BLaER1 (cell line): ENCODE measurements at regions not wholly inside any gene's neighbourhood (a gene's known extent, or its start where the extent isn't known, plus 50 kb on each side); places are given as distances from the start of the nearest gene placed in this dataset.

ENCODE experiments used
- H3K27ac ChIP-seq: shearing (Covaris generic); formaldehyde crosslinking; 2 replicates; pipeline ENCODE4 v1.8.1; 2022
- H3K27me3 ChIP-seq: shearing (Covaris generic); formaldehyde crosslinking; 2 replicates; pipeline ENCODE4 v1.8.1; 2022
- H3K36me3 ChIP-seq: shearing (Covaris generic); formaldehyde crosslinking; 2 replicates; pipeline ENCODE4 v1.8.1; 2022
- H3K4me1 ChIP-seq: shearing (Covaris generic); formaldehyde crosslinking; 2 replicates; pipeline ENCODE4 v1.8.1; 2022
- H3K4me2 ChIP-seq: shearing (Covaris generic); formaldehyde crosslinking; 2 replicates; pipeline ENCODE4 v1.8.1; 2022
- H3K4me3 ChIP-seq: shearing (Covaris generic); formaldehyde crosslinking; 2 replicates; pipeline ENCODE4 v1.8.1; 2022
- H3K9ac ChIP-seq: shearing (Covaris generic); formaldehyde crosslinking; 2 replicates; pipeline ENCODE4 v1.8.1; 2022
- H3K9me3 ChIP-seq: shearing (Covaris generic); formaldehyde crosslinking; 2 replicates; pipeline ENCODE4 v1.8.1; 2022
- H4K20me1 ChIP-seq: shearing (Covaris generic); formaldehyde crosslinking; 2 replicates; pipeline ENCODE4 v1.8.1; 2022
- Cebpa-rat ChIP-seq: shearing (Covaris generic); IDR thresholded peaks from 2 replicates; pipeline ENCODE4 v1.8.1; 2022

DNA sequence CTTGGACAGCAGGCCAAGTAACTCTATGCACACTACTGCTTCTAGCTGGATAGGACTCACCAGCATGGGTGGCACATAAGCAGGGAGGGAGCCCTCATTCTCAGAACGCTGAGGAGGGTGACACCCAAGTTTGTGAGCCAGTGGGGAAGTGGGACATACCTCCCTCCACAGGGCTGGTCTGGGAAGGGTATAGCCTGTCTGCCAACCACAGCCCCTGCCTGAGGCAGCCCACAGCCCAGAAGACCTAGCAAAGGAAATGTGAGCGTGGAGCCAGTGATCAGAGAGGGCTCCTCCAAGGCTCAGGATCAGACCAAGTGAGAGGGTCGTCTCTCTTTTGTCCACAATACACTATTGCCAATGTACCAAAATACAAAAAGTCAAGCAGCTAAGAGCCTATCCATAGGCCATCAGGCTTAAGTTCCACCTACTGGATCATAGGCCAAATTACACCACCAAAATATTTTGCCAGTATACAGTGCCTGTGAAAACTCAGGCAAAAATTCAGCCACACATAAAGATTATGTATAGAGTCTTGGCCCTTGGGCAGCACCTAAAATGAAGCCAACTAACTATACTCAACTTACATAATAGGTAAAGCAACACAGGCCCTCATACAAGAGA lies 1203.1 kb downstream of the PCDH18 start:
- Histone ChIP-seq H4K20me1 (no peaks in the 10 kb centered on the region), H3K4me1 (no peaks in the 10 kb centered on the region), H3K4me3 (no peak overlapping the region), H3K9ac (no peak overlapping the region), H3K9me3 (no peaks in the 10 kb centered on the region), H3K36me3 (no peaks in the 10 kb centered on the region), H3K27ac (no peak overlapping the region), H3K27me3 (no peaks in the 10 kb centered on the region), H3K4me2 (no peak overlapping the region)
- TF ChIP-seq Cebpa-rat, result no peak

- Histone ChIP-seq H4K20me1 (no peaks in the 10 kb centered on the region), H3K27ac (no peak overlapping the region), H3K4me3 (no peak overlapping the region), H3K36me3 (no peaks in the 10 kb centered on the region), H3K27me3 (no peaks in the 10 kb centered on the region), H3K4me2 (no peak overlapping the region), H3K4me1 (no peaks in the 10 kb centered on the region), H3K9me3 (no peaks in the 10 kb centered on the region), H3K9ac (no peak overlapping the region)
- TF ChIP-seq Cebpa-rat, result no peak
These were observed 1204.2 kb downstream of the PCDH18 start for GRCh38 chr4:136328131-136328530.

- no peak overlapping the region for H3K4me3 ChIP-seq
These were observed 1211.9 kb downstream of the PCDH18 start for GRCh38 chr4:136320465-136320813.

GRCh38 chr4:136319789-136320464 lies 1212.4 kb downstream of the PCDH18 start:
- Histone ChIP-seq H3K27ac (no peak overlapping the region), H3K27me3 (no peaks in the 10 kb centered on the region), H3K4me1 (no peaks in the 10 kb centered on the region), H3K4me2 (no peak overlapping the region), H3K9me3 (no peaks in the 10 kb centered on the region), H3K4me3 (no peak overlapping the region), H3K9ac (no peak overlapping the region), H4K20me1 (no peaks in the 10 kb centered on the region), H3K36me3 (no peaks in the 10 kb centered on the region)
- TF ChIP-seq Cebpa-rat, result no peak

More at GRCh38 chr4:136320465-136320813, 1211.9 kb downstream of the PCDH18 start:
- H3K9ac ChIP-seq, result no peak overlapping the region
- H3K27me3 ChIP-seq, result no peaks in the 10 kb centered on the region
- no peak overlapping the region for H3K27ac ChIP-seq
- H3K9me3 ChIP-seq, result no peaks in the 10 kb centered on the region
- H4K20me1 ChIP-seq, result no peaks in the 10 kb centered on the region
- no peaks in the 10 kb centered on the region for H3K4me1 ChIP-seq
- TF ChIP-seq Cebpa-rat, result no peak
- no peak overlapping the region for H3K4me2 ChIP-seq
- no peaks in the 10 kb centered on the region for H3K36me3 ChIP-seq

GRCh38 chr4:136316961-136317360 lies 1215.3 kb downstream of the PCDH18 start:
- Histone ChIP-seq H3K27me3 (no peaks in the 10 kb centered on the region), H3K9ac (no peak overlapping the region), H3K27ac (no peak overlapping the region), H3K9me3 (no peaks in the 10 kb centered on the region), H3K4me3 (no peak overlapping the region), H3K4me1 (no peaks in the 10 kb centered on the region), H3K36me3 (no peaks in the 10 kb centered on the region), H4K20me1 (no peaks in the 10 kb centered on the region), H3K4me2 (no peak overlapping the region)
- TF ChIP-seq Cebpa-rat, result no peak

- Histone ChIP-seq H3K27ac (no peak overlapping the region), H3K27me3 (no peaks in the 10 kb centered on the region), H3K4me3 (no peak overlapping the region), H3K9me3 (no peaks in the 10 kb centered on the region), H4K20me1 (no peaks in the 10 kb centered on the region), H3K36me3 (no peaks in the 10 kb centered on the region), H3K4me1 (no peaks in the 10 kb centered on the region), H3K9ac (no peak overlapping the region), H3K4me2 (no peak overlapping the region)
- no peak for TF ChIP-seq Cebpa-rat
These were observed 1217.6 kb downstream of the PCDH18 start for GRCh38 chr4:136314686-136315085.

DNA sequence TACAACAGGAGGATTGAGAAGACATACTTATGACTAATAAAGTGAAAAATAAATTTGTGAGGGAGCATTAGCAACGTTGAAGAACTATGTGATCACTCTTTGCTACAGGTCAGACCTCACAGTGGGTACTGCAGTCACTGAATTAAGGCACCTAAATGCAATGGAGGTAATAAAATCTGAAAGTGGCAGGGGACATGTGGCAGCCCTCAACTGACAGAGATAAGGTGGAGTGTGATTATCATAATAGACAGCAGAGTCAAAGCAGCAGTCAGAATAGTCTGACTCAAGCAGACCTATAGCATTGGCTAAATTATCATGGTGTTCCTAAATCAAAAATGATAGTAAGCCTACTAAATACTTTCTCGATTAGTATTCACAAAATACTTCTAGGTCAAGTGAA lies 1220.5 kb downstream of the PCDH18 start:
- no peak for TF ChIP-seq Cebpa-rat
- no peak overlapping the region for H3K4me3 ChIP-seq
- H3K4me1 ChIP-seq, result no peaks in the 10 kb centered on the region
- H4K20me1 ChIP-seq, result no peaks in the 10 kb centered on the region
- H3K4me2 ChIP-seq, result no peak overlapping the region
- no peaks in the 10 kb centered on the region for H3K9me3 ChIP-seq
- no peak overlapping the region for H3K9ac ChIP-seq
- no peaks in the 10 kb centered on the region for H3K36me3 ChIP-seq
- no peaks in the 10 kb centered on the region for H3K27me3 ChIP-seq
- H3K27ac ChIP-seq, result no peak overlapping the region

GRCh38 chr4:136307765-136308164 lies 1224.5 kb downstream of the PCDH18 start:
- H3K27me3 ChIP-seq, result no peaks in the 10 kb centered on the region
- H3K4me2 ChIP-seq, result no peak overlapping the region
- H4K20me1 ChIP-seq, result no peaks in the 10 kb centered on the region
- no peak overlapping the region for H3K27ac ChIP-seq
- no peaks in the 10 kb centered on the region for H3K4me1 ChIP-seq
- H3K36me3 ChIP-seq, result no peaks in the 10 kb centered on the region
- no peak overlapping the region for H3K4me3 ChIP-seq
- H3K9me3 ChIP-seq, result no peaks in the 10 kb centered on the region
- no peak overlapping the region for H3K9ac ChIP-seq
- TF ChIP-seq Cebpa-rat, result no peak

DNA sequence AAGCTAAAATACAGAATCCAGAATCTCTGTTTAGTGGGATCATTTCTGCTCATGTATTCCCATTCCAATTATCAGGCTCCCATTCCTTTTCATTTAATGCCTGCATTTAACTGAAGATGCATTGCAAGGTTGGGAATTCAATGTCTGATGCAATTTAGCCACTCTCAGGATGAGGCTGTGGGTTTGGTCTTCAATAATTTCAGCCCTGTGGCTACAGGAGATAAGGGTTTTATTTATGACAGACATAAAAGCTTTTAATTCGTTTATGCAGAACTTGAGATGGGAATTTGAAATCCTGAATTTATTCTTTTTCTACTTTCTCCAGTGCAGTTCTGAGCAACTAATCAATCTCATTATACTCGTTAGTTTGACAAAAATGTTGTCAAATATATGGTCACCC lies 1225.9 kb downstream of the PCDH18 start:
- TF ChIP-seq Cebpa-rat, result no peak
- Histone ChIP-seq H3K4me1 (no peaks in the 10 kb centered on the region), H3K27me3 (no peaks in the 10 kb centered on the region), H3K4me3 (no peak overlapping the region), H4K20me1 (no peaks in the 10 kb centered on the region), H3K9me3 (no peaks in the 10 kb centered on the region), H3K4me2 (no peak overlapping the region), H3K27ac (no peak overlapping the region), H3K36me3 (no peaks in the 10 kb centered on the region), H3K9ac (no peak overlapping the region)

GRCh38 chr4:136302566-136302965 lies 1229.7 kb downstream of the PCDH18 start:
- Histone ChIP-seq H3K4me3 (no peak overlapping the region), H3K9ac (no peak overlapping the region), H4K20me1 (no peaks in the 10 kb centered on the region), H3K36me3 (no peaks in the 10 kb centered on the region), H3K4me1 (no peaks in the 10 kb centered on the region), H3K9me3 (no peaks in the 10 kb centered on the region), H3K27ac (no peak overlapping the region), H3K27me3 (no peaks in the 10 kb centered on the region), H3K4me2 (no peak overlapping the region)
- TF ChIP-seq Cebpa-rat, result no peak
